Activated CD4-positive, alpha-beta T cell treated with anti-CD3 and anti-CD28 coated beads, Interleukin-2, amount 50 U/mL, for 24 hours (primary cell): ENCODE measurements at regions not wholly inside any gene's neighbourhood (a gene's known extent, or its start where the extent isn't known, plus 50 kb on each side); places are given as distances from the start of the nearest gene placed in this dataset.
A peak's percentile ranks its signal among the peaks of the same experiment; 100 is the strongest.

Source experiments
- DNase-seq, 2 donors: peaks; one replicate each; pipeline ENCODE4 v3.0.0-alpha.2; 2020; ENCODE audit warnings: low read depth in 1 of 2, low spot score in 1 of 2

DNA sequence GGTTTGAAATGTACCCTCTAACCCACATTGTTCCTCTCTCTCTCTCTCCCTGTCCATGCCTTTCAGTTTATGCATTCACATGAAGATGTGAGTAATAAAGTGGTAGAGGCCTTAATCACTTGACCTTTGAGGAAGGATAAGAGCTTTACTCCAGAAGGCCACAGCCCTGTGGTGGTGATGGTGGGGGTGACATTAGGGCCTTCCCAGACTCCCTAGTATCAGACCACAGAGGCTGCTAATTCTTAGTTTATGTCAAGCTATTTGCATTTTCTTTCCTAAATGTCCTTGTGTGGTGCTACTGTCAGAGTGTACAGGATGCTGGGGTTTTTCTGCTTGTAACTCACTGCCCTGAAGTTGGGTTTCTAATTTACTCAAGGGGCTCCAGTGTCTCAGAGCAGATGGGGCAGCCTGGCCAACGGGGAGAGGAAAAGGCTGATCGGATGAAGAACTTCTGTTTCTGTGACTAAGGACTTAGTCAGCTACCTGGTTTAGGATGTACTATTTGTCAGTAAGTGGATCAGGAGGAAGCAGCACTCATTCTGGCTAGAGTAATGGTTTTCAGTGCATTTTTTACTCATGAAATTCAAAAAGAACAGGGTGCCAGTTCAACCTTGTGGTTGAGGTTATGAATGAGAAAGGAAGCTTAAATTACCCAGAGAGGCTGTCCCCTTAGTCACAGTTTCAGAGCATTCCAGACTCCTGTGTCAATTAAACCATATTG is 509.6 kb upstream of the DIPK2B start:
- DNase-seq: peak; percentile 1 to 55

DNA sequence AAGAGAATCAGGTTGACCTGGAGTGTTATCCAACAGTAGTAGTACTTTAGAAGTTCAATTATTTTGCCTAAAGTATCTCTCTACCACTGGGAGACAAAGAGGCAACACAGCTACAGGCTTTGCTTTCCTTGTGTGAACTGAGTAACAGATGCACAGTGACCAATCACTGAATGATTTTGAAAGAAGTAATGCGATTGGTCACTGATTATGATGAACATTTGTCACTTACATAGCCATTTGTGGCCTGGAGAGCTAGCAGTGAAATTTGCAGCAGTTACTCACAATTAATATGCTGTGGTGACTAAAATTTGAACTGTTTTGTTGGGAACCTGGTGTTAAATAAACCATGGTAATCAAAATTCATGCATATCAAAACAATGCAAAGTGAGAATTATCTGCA is 508.7 kb upstream of the DIPK2B start:
- no peak for DNase-seq

DNA sequence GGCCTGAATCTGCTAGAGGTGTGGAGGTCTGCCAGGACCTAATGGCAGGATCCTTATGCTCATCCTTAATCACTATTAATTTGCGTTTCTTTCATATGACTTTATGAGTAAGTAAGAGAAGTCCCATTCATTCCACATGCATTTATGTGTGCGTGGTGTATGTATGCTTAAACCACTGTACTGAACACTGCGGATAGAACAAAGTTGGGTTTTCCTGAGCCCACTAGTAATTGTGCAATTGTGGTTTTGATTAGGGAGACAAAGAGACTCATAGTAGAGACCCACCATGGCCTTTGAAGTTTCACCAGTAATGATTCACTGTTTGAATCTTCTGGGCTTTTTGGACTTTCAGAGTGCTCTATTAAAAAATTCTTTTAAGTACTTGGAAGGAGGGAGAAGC is 498.5 kb upstream of the DIPK2B start:
- DNase-seq: no peak

DNA sequence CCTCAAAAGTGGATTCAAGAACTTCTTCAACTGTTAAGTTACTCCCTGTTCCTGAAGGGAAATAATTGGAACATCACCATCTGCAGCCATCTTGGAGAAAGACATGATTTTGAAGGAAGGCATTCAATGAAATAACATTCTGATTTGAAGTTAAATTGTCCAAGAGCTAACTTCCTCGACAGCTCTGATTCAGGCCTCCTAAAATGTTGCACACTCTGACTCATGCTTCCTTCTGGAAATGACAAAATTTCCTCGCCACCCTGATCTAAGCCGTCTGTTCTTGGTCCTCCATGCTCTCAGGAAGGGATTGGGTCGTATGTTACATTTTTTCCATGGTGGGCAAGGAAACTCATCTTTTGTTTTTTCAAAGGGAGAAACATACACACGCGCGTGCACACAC is 496.9 kb upstream of the DIPK2B start:
- no peak for DNase-seq

DNA sequence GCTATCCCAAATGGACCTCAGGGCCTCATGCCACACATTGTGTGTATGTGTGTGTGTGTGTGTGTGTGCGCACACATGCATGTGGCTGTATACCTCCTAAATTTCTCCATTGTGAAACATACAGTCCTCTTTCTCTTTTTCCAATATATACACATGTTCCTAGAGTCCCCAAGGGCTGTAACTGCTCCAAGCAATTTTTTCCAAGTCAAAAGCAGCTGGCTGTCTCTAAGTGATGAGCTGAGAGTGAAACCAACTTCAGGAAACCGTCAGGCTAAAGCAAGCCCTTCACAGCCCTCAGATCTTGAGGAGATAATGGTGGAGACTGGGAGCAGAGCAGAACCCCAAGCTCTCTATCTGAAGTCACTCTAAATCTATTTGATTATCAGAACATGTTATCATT is 496.1 kb upstream of the DIPK2B start:
- no peak for DNase-seq

DNA sequence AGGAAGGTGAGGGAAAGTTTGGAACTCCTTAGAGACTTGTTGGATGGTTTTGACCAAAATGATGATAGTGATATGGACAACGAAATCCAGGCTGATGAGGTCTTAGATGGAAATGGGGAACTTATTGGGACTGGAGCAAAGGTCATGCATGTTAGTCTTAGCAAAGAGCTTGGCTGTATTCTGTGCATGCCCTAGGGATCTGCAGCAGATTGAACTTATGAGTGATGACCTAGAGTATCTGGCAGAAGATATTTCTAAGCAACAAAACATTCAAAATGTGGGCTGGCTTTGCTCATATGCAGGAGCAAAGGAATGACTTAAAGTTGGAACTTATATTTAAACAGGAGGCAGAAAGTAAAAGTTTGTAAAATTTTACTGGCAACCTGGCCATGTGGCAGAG is 489.3 kb upstream of the DIPK2B start:
- DNase-seq: no peak

DNA sequence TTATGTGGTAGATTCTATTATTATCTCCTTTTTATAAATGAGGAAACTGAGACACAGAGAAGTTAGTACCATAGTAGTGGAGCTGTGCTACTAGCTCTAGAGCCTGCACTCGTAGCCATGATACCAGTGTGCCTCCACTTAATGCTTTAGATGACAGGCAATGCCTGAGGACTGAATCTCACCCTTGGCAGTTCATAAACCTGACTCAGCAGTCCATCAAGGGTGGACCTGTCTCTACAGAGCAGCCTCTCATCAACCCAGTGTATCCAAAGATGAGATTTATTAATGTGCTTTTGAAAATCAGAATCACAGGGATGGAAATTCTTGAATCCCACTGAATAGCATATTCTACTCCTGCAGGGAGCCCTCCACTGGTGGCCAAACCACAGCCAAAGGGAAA is 483.2 kb upstream of the DIPK2B start:
- DNase-seq: no peak

DNA sequence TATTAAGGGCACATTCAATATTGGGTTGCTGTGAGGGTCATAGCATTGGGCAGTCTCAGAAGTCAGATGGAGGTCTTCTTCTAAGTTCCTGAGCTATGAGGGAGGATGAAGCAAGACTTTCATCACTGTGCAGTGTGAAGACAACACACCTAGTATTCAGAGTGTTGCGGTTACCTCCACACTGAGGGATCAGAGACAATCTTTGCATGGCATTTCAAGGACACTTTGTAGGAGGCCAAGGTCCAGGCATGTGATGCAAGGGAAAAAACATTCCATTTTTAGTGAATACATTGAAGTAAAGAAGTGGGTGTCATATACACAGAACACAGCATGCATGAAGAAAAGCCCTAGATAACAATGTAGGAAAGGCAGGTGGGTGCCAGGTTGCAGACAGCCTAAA is 481.2 kb upstream of the DIPK2B start:
- no peak for DNase-seq

DNA sequence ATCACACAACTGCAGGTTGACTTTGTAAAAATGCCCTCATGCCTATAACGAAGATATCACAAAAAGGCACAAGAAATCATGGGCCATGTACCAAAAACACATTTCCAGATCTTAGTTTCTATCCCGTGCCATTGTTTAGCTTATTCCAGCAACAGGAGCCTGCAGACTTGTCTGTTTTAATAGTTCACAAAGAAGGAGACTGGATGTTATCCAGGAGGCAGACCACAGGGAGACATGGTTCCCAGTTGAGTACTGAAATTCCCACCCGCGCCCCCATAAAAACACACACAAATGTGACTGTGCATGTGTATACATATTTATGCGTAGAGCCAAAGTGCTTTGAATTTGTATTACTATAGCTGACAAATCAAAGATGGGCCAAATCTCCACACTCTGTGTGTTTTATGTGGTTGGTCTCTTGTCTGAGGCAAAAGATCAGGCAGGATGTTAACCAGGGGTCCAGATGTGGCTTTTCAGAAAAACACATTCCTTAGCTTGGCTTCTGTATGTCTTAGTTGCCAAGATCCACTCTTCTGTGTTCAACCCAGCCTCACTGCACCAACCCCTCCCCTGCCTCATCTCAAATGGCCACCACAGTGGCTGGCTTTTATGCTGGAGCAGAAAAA is 469.2 kb upstream of the DIPK2B start:
- no peak for DNase-seq

DNA sequence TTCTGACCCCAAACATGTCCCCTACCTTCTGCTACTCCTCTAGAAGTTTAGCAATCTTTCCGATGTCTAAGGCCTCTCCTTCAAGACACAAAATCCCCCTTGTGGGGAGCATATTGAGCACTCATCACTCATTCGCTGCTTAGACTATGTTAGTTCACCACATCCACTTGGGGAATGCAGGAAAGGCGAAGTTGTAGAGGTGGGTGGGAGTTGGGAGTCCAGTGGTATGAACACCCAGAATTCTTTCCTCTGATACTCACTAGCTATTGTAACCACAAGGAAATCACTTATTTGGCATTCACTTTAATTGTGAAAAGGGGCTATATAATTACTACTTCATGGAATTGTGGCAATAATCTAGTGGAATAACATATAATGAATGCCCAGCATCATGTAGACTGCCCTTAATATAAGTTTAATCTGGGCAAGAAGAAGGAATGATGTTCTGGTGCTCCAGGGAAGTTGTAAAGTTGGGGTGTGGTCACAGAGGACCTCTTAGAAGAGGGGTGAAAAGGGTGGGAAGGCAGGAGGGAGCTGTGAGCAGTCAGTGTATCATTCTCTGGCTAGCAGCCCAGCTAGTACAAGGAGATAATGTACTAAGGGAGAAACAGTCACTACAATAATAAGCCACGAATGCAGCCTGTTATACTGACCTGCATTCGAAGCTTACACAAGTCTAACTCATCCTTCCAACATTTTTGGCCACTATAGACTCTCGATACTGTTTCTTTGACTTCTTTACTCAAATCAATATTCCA is 468.2 kb upstream of the DIPK2B start:
- no peak for DNase-seq

DNA sequence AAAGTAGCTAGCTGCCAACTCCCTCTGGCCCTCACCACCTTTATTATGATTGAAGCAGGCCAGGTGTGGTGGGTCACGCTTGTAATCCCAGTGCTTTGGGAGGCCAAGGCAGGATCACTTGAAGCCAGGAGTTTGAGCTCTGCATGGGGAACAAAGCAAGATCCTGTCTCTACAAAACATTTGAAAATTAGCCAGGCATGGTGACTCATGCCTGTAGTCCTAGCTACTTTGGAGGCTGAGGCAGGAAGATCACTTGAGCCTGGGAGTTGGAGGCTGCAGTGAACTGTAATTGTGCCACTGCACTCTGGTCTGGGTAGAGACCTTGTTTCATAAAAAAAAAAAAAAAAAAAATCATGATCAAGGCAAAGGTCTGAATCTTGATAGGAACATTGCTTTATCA is 467.0 kb upstream of the DIPK2B start:
- no peak for DNase-seq

DNA sequence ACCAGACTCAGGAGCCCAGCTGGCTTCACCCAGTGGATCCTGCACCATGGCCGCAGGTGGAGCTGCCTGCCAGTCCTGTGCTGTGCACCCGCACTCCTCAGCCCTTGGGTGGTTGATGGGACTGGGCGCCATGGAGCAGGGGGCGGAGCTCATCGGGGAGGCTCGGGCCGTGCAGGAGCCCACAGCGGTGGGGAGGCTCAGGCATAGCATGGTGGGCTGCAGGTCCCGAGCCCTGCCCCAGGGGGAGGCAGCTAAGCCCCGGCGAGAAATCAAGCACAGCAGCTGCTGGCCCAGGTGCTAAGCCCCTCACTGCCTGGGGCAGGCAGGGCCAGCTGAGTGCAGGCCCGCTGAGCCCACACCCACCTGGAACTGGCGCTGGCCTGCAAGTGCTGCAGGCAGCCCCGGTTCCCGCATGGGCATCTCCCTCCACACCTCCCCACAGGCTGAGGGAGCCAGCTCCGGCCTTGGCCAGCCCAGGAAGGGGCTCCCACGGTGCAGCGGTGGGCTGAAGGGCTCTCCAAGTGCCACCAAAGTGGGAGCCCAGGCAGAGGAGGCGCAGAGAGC is 464.1 kb upstream of the DIPK2B start:
- no peak for DNase-seq

DNA sequence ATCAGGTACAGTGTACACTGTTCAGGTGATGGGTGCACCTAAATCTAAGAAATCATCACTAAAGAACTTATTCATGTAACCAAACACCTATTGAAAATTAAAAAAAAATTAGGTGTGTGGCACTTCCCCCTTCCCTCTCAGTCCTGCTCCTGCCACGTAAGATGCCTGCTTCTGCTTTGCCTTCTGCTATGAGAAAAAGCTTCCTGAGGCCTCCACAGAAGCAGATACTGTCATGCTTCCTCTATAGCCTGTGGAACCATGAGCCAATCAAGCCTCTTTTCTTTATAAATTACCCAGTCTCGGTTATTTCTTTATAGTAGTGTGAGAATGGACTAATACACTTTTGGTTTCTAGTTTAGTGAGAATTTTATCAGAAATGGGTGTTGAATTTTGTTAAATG is 459.8 kb upstream of the DIPK2B start:
- no peak for DNase-seq

DNA sequence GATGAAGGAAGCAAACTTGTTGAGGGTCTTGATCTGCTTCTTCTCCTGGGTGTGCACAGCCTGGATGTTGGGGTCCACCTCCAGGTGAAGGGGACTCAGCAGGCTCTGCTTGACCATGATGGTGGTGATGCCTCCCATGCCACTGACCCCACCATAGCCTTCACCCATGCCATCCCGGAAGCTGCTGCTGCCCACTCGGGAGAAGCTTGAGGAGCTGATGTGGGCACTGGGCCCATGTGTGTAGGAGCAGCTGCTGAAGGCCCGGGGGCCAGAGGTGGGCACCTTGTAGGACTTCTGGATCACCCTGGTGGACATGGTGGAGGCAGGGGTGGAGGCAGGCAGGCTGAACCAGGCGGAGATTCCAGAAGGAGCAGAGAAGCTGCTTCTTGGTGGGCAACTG is 432.7 kb upstream of the DIPK2B start:
- no peak for DNase-seq

DNA sequence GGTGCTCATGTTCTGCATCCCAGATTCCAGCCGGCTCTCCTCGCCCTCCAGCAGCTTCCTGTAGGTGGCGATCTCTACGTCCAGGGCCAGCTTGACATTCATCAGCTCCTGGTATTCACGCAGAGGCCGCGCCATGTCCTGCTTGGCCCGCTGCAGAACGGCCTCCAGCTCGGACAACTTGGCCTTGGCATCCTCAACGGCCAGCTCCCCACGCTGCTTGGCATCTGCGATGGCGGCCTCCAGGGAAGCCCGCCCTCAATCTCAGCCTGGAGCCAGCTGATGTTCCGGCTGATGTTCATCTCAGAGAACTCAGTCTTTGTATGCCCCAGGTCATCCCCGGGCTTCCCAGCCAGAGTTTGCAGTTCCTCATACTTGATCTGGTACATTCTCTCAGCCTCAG is 431.8 kb upstream of the DIPK2B start:
- DNase-seq: no peak

DNA sequence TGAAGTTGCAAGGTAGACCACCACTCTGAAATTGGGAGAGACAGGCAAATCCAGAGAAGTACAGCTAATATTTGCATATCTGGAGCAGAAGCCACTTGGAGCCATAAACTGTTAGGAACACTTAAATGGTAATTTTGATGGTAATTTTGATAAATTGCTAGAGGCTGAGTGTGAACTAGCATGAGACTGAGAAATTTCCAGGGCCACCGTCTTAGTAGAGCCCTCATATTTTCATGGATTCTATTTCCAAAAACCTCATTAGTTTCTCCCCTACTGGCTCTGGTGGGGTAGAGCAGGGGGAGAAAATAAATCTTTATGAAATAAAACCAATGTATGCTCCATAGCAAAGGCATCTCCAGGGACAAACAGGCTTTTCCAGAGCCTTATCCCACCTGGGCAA is 429.4 kb upstream of the DIPK2B start:
- DNase-seq: no peak

DNA sequence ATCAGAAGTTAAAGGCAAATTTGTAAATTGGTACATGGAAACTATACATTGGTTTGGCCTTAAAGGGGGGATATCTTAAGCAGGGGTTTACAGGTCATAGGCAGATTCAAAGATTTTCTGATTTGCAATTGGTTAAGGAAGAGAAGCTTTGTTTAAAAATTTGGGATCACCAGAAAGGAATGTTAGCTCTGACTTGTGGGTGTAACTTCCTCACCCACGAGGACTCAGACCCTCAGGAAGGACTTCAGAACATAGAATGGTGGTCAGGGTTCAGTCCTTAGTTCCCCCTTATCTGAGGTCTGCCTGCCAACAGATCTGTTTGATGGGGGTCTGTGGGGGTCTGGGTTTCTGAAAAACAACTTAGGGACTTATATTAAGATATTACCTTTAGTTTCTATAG is 427.4 kb upstream of the DIPK2B start:
- DNase-seq: no peak

DNA sequence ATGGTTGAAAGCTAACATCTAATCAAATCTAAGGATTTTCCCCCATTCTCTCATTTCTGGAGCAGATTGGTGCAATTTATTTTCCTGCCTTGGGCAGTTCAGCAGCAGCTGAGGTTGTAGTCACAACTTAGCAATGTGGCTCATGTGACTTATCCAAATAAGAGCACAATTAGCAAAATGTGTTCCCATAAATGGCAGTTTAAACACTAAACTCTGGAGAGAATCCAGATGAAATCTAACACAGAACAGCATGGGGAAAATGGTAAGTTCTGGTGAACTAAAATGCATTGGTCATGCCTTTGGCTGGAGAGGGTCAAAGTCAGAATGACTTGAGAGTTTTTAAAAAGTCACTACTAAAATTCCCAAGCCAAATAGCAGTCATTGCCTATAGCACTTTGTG is 422.6 kb upstream of the DIPK2B start:
- DNase-seq: no peak

DNA sequence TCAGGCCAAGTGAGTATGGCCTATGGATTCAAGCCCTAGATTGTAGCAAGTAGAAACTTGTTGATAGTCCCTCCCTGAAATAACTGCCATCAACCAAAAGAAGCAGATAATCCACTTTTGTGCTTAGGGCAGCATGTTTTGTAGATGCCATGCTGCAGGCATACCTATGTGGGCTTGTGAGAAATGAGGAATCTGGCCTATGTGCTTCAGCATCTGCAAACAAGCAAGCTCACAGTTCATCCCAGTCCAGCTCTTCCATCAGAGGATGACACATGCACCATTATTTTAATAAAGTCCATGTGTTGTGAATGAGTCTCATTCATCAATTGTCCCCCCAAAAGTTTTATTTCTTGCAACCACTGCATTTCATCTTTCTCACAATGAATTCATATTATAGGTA is 421.9 kb upstream of the DIPK2B start:
- DNase-seq: no peak

DNA sequence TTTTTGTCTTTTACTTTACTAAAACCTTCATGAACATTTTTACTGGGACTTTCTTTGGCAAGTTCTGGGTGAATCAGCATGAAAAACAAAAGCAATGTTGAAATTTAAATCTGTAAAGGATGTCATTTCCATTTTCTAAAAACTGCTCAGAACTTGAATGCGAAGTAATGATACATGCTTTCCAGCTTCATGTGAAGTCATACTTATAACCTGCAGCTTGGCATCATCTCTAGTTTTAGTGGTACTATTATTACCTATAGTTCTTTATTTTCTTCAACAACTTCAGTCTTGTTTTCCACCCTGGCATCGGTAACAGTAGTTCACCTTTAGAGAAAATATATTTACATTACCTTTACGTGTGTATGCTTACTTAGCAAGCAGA is 421.4 kb upstream of the DIPK2B start:
- DNase-seq: no peak

DNA sequence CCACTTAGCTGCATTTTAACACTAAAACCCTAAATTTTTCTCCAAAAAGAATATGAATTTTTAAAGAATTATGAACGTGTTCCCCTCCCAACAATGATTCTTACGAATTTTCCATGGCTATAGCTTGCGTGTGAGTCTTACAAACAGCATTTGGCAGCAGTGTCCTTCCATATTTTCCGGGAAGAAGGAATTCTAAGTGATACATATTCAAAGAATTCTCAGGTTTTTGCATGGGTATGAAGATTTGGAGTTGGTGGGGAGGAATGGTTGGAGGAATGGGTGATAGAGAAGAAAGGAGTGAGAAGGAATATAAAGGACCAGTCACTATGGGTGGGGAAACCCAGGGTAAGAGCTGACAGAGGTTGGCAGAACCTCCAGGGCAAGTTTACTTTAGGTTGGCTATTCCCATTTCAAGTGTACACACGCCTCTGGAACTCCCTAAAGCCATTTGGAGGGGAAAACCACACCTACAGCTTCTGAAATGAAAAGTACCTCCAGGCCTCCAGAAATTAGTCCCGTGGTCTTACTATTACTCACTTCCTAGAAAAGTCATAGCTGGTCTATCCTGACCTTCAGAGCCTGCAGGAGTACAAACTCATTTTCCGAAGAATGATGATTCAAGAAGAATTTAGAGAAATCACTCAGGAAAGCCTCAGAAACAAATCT is 420.8 kb upstream of the DIPK2B start:
- peak in 1 of 2 donors; percentile 6 for DNase-seq

DNA sequence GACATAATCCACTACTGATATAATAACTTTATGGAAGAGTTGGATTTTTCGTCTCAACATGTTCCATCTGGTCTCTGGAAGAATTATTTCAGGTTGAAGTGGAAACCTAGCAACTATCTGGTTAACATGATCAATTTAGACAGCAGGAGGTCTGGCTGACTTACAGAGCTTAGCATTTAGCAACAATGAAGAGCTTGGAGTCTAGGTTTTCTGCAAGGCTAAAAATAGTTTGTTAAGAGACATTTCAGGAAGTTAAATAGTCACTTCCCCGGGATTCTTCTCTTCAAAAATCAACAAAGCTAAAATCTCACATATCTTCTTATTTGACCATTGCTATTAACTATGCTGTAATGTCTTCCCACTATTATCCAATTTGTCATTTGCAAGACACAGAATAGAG is 418.6 kb upstream of the DIPK2B start:
- DNase-seq: no peak
